WI38 (cell line): ENCODE measurements at regions not wholly inside any gene's neighbourhood (a gene's known extent, or its start where the extent isn't known, plus 50 kb on each side); places are given as distances from the start of the nearest gene placed in this dataset.

ENCODE experiments used
- H3K4me3 ChIP-seq: 2 replicates; pipeline ENCODE4 v1.5.1; 2011; ENCODE audit warnings: low read depth, mild to moderate bottlenecking, control low read depth, low read length
- TF ChIP-seq, protein P1 (sequence below): IDR thresholded peaks from 2 replicates; pipeline ENCODE4 v1.5.1; 2012; ENCODE audit warnings: low read depth, mild to moderate bottlenecking, control low read depth, low read length

DNA sequence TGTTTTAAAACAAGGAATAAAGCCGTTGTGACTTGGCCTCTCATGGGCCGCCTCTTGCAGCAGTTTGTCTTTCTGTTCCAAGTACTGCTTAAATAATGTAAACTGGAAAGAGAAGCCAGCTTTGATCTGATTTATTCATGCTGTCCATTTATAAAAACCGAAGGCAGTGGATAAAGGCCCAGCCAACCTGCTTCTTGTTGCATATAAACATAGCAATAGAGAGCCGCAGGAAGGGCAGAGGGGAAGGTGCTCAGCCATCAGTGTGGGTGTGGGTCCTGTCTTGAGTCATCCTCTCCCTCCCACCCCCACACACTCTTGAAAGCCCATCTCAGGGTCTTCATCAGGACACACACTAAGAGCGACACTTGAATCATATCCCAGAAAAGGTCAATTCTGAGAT is 187.9 kb upstream of the FAM9B start:
- H3K4me3 ChIP-seq: no peak overlapping the region
- TF ChIP-seq, protein P1, sequence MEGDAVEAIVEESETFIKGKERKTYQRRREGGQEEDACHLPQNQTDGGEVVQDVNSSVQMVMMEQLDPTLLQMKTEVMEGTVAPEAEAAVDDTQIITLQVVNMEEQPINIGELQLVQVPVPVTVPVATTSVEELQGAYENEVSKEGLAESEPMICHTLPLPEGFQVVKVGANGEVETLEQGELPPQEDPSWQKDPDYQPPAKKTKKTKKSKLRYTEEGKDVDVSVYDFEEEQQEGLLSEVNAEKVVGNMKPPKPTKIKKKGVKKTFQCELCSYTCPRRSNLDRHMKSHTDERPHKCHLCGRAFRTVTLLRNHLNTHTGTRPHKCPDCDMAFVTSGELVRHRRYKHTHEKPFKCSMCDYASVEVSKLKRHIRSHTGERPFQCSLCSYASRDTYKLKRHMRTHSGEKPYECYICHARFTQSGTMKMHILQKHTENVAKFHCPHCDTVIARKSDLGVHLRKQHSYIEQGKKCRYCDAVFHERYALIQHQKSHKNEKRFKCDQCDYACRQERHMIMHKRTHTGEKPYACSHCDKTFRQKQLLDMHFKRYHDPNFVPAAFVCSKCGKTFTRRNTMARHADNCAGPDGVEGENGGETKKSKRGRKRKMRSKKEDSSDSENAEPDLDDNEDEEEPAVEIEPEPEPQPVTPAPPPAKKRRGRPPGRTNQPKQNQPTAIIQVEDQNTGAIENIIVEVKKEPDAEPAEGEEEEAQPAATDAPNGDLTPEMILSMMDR: no peak

DNA sequence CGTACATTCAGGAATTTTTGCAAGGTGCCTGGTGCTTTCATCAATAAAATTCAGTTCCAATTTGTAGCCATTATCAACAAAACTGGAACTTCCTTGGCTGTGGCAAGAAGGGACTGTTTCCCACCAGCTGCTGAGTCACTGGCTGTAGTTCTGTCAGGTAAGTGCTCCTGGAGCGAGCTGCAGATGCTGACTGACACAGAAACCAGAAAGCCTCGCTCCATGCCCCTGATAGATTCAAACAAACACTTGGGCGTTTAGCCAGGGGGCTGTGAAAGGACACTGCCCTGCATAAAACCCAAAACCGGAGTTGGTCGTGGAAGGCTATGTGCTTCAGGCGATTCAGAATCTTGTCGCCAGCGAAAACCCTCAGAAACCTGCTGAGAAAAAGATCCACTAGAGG is 188.4 kb upstream of the FAM9B start:
- no peak overlapping the region for H3K4me3 ChIP-seq
- TF ChIP-seq, protein P1: no peak

DNA sequence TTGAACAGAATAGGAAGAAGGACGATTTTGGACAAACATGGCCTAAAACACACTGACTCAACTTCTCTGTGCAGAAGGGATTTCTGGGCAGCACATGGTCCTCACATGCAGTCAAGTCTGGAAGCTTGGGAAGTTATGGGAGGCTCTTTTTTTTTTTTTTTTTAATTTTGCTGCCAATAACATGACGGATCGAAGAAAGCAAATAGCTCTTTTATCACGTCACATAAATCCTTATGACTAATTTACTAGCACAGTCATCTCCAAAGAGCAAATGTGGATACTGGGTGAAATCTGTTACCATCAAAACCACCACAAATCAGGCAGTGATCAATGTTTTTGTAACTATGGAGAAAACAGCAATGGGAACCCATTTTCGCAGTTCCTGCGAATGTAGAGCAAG is 193.3 kb upstream of the FAM9B start:
- TF ChIP-seq, protein P1: no peak
- no peak overlapping the region for H3K4me3 ChIP-seq

DNA sequence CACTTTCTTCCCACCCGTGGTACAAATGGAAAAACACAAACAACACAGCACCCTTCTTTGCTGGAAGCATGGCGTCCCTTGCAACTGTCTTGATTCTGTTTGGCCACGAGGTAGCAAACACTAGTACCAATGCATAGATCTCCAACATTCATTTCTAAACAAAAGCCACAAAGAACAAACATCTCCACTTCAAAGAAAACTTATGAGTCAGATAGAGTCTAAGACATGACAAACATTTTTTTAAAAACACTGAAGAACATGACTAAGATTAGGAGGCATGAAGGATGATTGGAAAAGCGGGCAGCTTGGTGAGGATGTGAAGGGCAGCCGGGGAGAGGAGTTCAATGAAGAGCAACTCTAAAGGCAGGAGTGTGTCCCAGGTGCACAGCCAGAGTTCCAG is 197.6 kb upstream of the FAM9B start:
- TF ChIP-seq, protein P1: no peak
- H3K4me3 ChIP-seq: no peak overlapping the region

DNA sequence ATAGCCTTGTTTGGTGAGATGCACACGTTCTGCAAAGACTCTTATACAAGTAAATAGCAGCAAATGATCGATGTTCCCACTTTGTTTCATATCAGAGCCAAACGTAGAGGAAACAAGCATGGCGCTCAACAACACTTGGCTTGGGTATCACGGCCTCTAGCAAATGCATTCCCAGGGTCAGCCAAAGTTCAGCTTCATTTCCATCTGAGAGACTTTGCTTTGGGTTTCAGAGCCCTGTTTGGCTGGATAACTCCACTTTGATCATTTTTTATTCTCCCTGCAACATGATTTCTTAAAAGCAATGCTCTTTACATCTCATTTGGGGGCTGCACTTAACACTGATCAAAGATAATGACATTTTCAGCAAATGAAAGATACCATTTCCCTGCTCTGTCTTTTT is 199.2 kb upstream of the FAM9B start:
- TF ChIP-seq, protein P1: no peak

DNA sequence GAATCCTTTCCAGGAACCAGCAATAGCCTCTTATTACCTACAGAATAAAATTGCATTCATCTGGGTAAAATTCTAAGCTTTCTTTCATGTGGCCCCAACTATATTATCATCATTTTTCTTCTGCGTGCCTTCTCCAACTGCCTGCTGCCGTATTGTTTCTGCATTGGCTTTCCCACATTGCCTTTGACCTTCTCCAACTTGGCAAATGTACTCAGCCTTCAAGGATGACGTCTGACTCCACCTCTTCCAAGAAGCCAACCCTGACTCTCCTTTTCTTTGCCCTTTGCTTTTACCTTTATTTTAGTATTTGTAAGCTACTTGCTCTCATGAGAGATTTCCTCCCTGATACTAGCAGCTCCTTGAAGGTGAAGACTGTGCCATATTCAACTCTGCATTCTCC is 200.4 kb upstream of the FAM9B start:
- TF ChIP-seq, protein P1: no peak
- H3K4me3 ChIP-seq: no peak overlapping the region

More for the DNA sequence above, 199.2 kb upstream of the FAM9B start:
- no peak overlapping the region for H3K4me3 ChIP-seq

DNA sequence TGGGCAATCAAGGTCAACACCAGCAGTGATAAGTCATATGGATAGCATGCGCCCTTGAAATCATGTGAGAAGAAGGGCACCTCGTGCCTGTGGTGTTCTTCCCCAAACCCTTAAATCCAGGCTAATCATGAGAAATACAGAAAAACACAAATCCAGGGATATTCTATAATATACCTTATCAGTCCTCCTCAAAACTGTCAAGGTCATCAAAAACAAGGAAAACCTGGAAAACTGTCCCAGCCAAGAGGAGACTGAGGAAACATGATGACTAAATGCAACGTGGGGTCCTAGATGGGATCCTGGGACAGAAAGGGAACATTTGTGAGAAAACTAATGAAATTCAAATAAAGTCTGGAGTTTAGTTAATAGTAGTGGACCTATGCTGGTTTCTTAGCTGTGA is 201.8 kb upstream of the FAM9B start:
- TF ChIP-seq, protein P1: no peak
- no peak overlapping the region for H3K4me3 ChIP-seq
